IPS DF 6.9 (cell line): ENCODE measurements at regions not wholly inside any gene's neighbourhood (a gene's known extent, or its start where the extent isn't known, plus 50 kb on each side); places are given as distances from the start of the nearest gene placed in this dataset.

ENCODE experiments used
- DNase-seq: peaks from one replicate; pipeline ENCODE4 v3.0.0-alpha.2; 2013; ENCODE audit warnings: low read depth, low spot score
- H3K27ac ChIP-seq: one replicate; pipeline ENCODE4 v1.5.1; 2013; ENCODE audit warnings: low read length, control low read depth
- H3K27me3 ChIP-seq: 2 replicates; pipeline ENCODE4 v1.6.1; 2013; ENCODE audit warnings: mild to moderate bottlenecking, low read length; ENCODE audit not compliant: control insufficient read depth, insufficient read depth
- H3K36me3 ChIP-seq: 2 replicates; pipeline ENCODE4 v1.6.1; 2013; ENCODE audit warnings: low read length; ENCODE audit not compliant: control insufficient read depth, insufficient read depth
- H3K4me1 ChIP-seq: 2 replicates; pipeline ENCODE4 v1.6.1; 2013; ENCODE audit warnings: low read length; ENCODE audit not compliant: control insufficient read depth, insufficient read depth
- H3K4me3 ChIP-seq: 2 replicates; pipeline ENCODE4 v1.5.1; 2013; ENCODE audit warnings: mild to moderate bottlenecking, low read length
- H3K9me3 ChIP-seq: 2 replicates; pipeline ENCODE4 v1.6.1; 2013; ENCODE audit warnings: low read length, inconsistent platforms; ENCODE audit not compliant: control insufficient read depth, insufficient read depth
- WGBS: extraction: QIAGEN DNeasy Blood & Tissue Kit; methylation state at CpG from one replicate; pipeline ENCODE4 v1.1.7; 2013; ENCODE audit warnings: mixed read lengths, missing lambda C conversion rate; ENCODE audit not compliant: insufficient read length, insufficient coverage; 5-methylcytosine and 5-hydroxymethylcytosine counted together

DNA sequence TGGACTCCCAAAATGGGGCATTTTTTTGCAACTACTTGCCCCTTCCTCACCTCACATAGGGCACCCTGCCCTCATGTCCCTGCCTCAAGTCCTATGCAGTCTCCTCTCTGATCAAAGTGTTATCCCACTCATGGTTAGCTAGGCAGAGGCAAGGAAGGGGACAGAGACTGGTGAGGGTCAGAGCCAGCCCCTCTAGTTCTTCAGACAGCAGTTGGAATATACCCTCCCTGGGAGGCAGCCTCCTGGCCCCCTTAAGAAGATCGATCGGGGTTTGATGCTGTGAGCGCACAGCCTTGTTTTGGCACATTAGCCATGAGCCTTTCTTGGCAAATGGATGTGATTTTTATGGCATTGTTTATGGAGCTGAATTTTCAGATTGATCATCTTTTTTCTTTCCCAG is 436.9 kb downstream of the BUD13 start:
- Histone ChIP-seq H3K36me3 (no peaks in the 10 kb centered on the region), H3K9me3 (no peaks in the 10 kb centered on the region), H3K4me1 (peaks cover 2% of the 10 kb centered on the region), H3K27ac (no peak overlapping the region), H3K27me3 (no peaks in the 10 kb centered on the region), H3K4me3 (no peak overlapping the region)
- DNase-seq, result no peak
- no CpG with 5 or more reads among the region's 3 CpGs for WGBS

DNA sequence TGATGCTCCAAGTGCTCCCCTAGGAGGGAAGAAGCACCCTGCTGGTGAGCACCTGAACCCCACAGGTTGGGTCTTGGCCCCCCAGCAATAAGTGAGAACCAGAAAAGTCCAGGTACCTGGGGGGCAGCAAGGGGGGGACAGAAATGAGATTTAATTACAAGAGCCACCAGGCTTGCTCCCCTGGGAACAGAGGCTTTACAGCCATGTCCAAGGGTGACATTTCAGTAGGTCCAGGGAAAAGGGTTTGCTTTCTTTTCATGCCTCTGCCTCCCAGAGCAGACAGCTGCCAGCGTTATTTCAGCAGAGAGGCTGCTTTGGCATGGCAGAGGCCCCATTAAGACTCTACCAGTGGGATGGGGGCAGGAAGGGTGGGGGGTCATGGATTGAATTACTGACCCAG is 437.7 kb downstream of the BUD13 start:
- Histone ChIP-seq H3K4me3 (no peak overlapping the region), H3K27me3 (no peaks in the 10 kb centered on the region), H3K9me3 (no peaks in the 10 kb centered on the region), H3K4me1 (peaks cover 2% of the 10 kb centered on the region), H3K36me3 (no peaks in the 10 kb centered on the region), H3K27ac (no peak overlapping the region)
- DNase-seq, result no peak
- WGBS, result no CpG with 5 or more reads among the region's 1 CpG

DNA sequence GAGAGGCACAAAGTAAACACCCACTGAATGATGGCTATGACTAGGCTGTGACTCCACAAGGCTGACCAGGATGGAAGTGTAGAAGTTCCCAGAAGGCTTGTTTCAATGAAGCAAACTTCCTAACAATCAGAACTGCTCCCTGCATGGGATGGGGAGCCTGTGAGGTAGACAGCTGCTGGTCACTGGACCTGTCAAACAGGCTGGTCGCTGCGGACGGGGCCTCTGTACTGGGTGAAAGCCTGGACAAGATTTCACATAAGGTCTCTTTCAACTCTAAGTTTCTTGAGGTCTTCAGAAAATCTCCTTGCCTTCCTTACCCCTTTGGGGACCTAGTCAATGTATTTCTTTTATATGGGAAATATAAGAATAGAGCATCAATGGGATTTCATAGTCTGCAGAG is 438.2 kb downstream of the BUD13 start:
- WGBS, result no CpG with 5 or more reads among the region's 3 CpGs
- H3K4me1 ChIP-seq, result peaks cover 2% of the 10 kb centered on the region
- H3K27ac ChIP-seq, result no peak overlapping the region
- H3K4me3 ChIP-seq, result no peak overlapping the region
- H3K9me3 ChIP-seq, result no peaks in the 10 kb centered on the region
- no peaks in the 10 kb centered on the region for H3K27me3 ChIP-seq
- H3K36me3 ChIP-seq, result no peaks in the 10 kb centered on the region
- DNase-seq, result no peak

DNA sequence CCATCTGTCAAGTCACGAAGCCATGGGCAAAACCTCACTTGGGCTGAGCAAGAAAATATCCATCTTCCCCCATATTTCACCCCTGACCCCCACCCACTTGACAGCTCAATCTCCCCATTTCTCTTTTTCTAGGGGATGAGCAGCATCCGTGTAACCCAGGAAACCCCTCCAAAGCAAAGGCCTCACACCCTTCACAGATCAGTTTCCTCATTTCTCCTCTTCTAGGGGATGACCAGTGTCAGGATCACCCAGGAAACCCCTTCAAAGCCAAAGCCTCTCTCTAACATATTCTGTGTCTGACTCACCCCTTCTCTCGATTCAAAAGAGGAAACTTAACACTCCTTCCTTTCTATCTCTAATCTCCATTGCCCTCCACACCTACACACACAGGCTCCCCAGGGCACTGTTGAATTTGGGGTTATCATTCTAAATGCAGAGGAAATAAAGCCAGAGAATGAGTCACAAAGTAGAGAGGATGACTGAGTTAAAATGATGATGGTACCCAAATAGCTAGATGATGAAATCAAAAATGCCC is 439.7 kb downstream of the BUD13 start:
- H3K36me3 ChIP-seq, result no peaks in the 10 kb centered on the region
- peaks cover 2% of the 10 kb centered on the region for H3K4me1 ChIP-seq
- no peak for DNase-seq
- H3K9me3 ChIP-seq, result no peaks in the 10 kb centered on the region
- H3K27ac ChIP-seq, result no peak overlapping the region
- WGBS, result no CpG with 5 or more reads among the region's 3 CpGs
- H3K4me3 ChIP-seq, result no peak overlapping the region
- H3K27me3 ChIP-seq, result no peaks in the 10 kb centered on the region

DNA sequence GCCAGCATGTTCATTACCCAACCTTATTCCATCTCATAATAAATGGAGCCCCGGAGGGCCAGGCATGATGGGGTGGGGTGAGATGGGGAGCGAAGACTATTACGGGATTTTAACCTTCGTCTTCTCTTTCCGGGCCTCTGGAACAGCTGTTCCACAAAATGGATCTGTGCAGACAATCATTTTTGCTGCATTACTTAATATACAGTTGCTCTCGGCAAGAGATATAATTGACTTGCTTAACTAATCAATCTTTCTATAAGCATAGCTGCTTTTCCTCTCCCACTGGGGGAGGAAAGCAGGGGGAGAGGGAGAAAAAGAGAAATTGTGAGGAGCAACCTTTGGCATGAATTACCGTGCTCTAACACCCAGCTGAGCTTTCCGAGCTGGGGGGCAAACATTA is 440.4 kb downstream of the BUD13 start:
- WGBS, result no CpG with 5 or more reads among the region's 8 CpGs
- no peak for DNase-seq

DNA sequence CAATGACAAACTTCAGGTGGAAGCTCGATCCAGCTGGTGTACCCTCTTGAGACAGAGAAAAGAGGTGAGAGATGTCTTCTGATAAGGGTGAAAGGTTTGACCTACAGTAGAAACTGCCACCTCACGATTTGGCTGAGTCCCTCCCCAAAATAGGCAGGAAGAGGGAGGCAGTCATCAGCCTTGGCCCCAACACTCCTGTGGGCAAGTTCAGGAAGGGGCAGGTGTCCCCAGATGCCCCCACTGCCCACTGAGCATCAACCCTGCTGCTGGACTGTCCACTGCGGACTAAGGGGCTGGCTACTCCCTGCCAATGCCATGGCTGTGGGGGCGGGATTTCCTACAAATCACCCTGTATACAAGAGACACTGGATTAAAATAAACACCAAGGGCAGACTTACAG is 441.4 kb downstream of the BUD13 start:
- WGBS, result no CpG with 5 or more reads among the region's 4 CpGs
- H3K36me3 ChIP-seq, result no peaks in the 10 kb centered on the region
- DNase-seq, result no peak
- H3K27ac ChIP-seq, result no peak overlapping the region
- H3K4me3 ChIP-seq, result no peak overlapping the region
- peaks cover 2% of the 10 kb centered on the region for H3K4me1 ChIP-seq
- no peaks in the 10 kb centered on the region for H3K27me3 ChIP-seq
- H3K9me3 ChIP-seq, result no peaks in the 10 kb centered on the region

More for the DNA sequence above, 440.4 kb downstream of the BUD13 start:
- Histone ChIP-seq H3K4me3 (no peak overlapping the region), H3K4me1 (peaks cover 2% of the 10 kb centered on the region), H3K9me3 (no peaks in the 10 kb centered on the region), H3K27ac (no peak overlapping the region), H3K27me3 (no peaks in the 10 kb centered on the region), H3K36me3 (no peaks in the 10 kb centered on the region)

DNA sequence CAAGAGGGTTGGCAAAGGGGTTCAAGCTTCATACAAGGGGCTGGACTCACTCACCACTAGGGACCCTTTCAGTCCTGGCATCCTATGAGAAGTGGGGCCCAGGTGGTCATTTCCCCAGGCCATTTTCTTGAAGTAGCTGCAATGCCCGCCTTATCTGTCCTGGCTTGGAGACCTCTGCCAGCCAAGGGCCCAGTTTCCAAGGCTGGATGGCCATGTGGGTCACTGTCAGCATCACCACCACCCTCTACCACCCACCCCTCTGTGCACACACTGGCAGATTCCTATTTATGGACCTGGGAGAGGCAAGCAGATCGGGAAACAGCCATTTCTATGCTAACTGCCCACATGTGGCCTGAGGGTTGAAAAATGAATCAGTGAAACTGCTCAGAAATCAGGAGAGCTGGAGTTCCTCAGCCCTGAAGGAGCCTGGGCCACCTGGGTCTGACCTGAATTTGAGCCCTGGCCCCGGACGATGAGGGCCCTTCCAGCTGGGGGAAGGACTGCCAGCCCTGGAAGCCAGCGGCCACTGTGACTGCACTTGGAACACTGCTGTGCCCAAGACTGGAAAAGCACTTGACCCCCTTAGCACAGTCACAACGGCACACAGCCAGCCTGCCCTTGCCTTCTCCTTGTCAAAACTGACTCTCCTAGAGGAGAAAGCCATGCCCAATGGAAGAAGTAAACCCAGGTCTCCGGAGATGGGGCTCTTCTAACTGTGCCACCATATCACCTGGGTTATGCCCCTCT is 442.2 kb downstream of the BUD13 start:
- Histone ChIP-seq H3K4me1 (peaks cover 2% of the 10 kb centered on the region), H3K27ac (no peak overlapping the region), H3K9me3 (no peaks in the 10 kb centered on the region), H3K4me3 (no peak overlapping the region), H3K36me3 (no peaks in the 10 kb centered on the region), H3K27me3 (no peaks in the 10 kb centered on the region)
- no peak for DNase-seq
- WGBS, result no CpG with 5 or more reads among the region's 7 CpGs

DNA sequence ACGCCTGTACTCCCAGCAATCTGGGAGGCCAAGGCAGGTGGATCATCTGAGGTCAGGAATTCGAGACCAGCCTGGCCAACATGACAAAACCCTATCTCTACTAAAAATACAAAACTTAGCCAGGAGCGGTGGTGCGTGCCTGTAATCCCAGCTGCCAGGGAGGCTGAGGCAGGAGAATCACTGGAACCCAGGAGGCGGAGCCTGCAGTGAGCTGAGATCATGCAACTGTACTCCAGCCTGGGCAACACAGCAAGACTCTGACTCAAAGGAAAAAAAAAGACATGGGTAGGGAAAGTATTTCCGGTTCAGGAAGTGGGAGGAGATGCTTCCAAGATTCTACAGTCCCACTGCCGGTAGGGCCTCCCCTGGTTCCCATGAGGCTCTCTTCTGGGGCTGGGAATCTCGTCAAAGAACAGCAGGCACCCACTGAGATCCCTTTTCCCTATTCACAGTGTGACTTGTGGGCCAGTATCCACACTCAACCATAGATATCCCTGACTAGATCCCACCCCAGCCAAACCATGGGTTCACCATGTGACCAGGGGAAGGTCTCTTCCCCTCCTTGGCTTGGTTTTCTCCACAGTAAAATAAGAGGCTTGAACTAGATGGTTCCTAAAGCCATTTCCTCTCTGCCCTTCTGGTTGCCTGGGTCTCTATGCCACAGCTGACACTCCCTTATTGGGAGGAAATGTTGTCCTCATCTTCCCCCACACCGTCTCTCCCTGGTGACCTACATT is 443.3 kb downstream of the BUD13 start:
- Histone ChIP-seq H3K9me3 (no peaks in the 10 kb centered on the region), H3K27me3 (no peaks in the 10 kb centered on the region), H3K27ac (no peak overlapping the region), H3K36me3 (no peaks in the 10 kb centered on the region), H3K4me1 (peaks cover 1% of the 10 kb centered on the region), H3K4me3 (no peak overlapping the region)
- WGBS, result no CpG with 5 or more reads among the region's 9 CpGs
- no peak for DNase-seq

DNA sequence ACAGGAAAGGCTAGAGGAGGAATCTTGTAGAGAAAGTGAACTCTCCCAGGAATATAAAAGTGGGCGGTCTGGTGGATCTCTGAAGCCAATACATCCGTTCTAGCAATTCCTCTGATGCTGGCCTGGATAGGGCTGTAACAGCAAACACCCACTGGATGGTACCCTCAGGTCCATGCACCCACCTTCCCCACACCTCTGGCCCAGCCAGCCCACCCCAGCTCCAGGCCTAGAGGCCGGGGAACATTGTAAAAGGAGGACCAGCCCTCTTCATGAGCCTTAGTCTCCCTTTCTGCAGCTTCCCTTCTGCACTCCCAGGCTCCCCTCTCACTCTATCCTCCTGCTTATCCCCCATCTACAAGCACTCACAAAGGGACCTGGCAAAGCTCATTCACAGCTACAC is 443.9 kb downstream of the BUD13 start:
- H3K27ac ChIP-seq, result no peak overlapping the region
- WGBS, result no CpG with 5 or more reads among the region's 3 CpGs
- no peaks in the 10 kb centered on the region for H3K27me3 ChIP-seq
- H3K4me3 ChIP-seq, result no peak overlapping the region
- DNase-seq, result no peak
- H3K36me3 ChIP-seq, result no peaks in the 10 kb centered on the region
- H3K4me1 ChIP-seq, result no peaks in the 10 kb centered on the region
- no peaks in the 10 kb centered on the region for H3K9me3 ChIP-seq

DNA sequence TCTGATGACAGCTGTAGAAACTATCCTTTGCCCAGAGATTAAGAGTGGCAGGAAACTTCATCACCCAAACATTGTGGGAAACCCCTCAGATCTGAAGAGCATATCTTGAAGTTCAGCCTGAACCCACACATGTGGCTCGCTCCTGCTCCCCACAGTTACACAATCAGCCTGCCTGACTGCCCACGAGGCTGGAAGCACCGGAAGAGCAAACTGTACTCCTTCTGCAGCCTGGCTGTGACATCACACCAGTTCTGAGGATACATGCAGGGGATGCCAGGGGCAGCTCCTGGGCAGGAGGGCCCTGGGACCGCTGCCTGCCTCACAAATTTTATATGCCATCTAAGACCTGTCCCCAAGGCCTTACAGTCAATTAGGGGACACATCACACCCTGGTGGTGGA is 444.4 kb downstream of the BUD13 start:
- Histone ChIP-seq H3K27me3 (no peaks in the 10 kb centered on the region), H3K4me3 (no peak overlapping the region), H3K4me1 (no peaks in the 10 kb centered on the region), H3K27ac (no peak overlapping the region), H3K36me3 (no peaks in the 10 kb centered on the region), H3K9me3 (no peaks in the 10 kb centered on the region)
- no peak for DNase-seq
- WGBS, result no CpG with 5 or more reads among the region's 4 CpGs
